ENCODE measurements at regions not wholly inside any gene's neighbourhood (a gene's known extent, or its start where the extent isn't known, plus 50 kb on each side); places are given as distances from the start of the nearest gene placed in this dataset.

DNA sequence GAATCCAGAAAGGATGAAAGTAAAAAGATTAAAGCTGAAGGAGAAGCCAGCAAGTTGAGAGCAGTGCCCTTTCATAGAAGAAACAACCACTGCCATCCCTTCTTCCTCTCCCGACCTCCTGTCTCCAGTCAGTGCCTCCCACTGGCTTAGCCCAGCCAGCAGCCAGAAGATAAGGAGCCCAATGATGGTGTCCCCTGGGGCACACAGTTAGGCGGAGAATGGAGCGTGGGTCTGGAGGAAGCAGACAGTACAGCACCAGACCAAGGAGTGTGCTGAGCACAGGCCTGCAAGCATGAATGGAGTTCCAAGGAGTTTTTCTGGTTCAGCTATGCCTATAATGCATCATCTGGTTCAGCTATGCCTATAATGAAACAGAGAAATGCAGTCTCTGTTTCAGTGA is 54.3 kb upstream of the TNRC6B start:
- Histone ChIP-seq H3K9ac (ENCODE audit: low read length) (no peak overlapping the region), H3K9me2 (ENCODE audit: insufficient read depth, low read length) (no peaks in the 10 kb centered on the region), H3K4me2 (ENCODE audit: low read length) (no peak overlapping the region), H3K4me3 (ENCODE audit: low read length) (no peak overlapping the region), H3F3A (ENCODE audit: insufficient read depth, low read length, poor library complexity, severe bottlenecking) (no peaks in the 10 kb centered on the region), H3K79me2 (replicated peaks; ENCODE audit: insufficient read depth, low read length) (no peaks in the 10 kb centered on the region), H4K20me1 (ENCODE audit: insufficient read depth) (no peaks in the 10 kb centered on the region), H3K36me3 (ENCODE audit: insufficient read depth, low read length) (no peaks in the 10 kb centered on the region), H3K27ac (ENCODE audit: low read length) (no peak overlapping the region), H3K9me3 (ENCODE audit: low read length) (no peaks in the 10 kb centered on the region), H3K27me3 (ENCODE audit: insufficient read depth, low read depth, low read length) (no peaks in the 10 kb centered on the region), H2AFZ (ENCODE audit: low read depth, low read length) (no peak overlapping the region)
- no peak for TF ChIP-seq EP300 (conservative IDR thresholded peaks at IDR 0.05; ENCODE audit: poor library complexity, severe bottlenecking)
- TF ChIP-seq, protein P1, sequence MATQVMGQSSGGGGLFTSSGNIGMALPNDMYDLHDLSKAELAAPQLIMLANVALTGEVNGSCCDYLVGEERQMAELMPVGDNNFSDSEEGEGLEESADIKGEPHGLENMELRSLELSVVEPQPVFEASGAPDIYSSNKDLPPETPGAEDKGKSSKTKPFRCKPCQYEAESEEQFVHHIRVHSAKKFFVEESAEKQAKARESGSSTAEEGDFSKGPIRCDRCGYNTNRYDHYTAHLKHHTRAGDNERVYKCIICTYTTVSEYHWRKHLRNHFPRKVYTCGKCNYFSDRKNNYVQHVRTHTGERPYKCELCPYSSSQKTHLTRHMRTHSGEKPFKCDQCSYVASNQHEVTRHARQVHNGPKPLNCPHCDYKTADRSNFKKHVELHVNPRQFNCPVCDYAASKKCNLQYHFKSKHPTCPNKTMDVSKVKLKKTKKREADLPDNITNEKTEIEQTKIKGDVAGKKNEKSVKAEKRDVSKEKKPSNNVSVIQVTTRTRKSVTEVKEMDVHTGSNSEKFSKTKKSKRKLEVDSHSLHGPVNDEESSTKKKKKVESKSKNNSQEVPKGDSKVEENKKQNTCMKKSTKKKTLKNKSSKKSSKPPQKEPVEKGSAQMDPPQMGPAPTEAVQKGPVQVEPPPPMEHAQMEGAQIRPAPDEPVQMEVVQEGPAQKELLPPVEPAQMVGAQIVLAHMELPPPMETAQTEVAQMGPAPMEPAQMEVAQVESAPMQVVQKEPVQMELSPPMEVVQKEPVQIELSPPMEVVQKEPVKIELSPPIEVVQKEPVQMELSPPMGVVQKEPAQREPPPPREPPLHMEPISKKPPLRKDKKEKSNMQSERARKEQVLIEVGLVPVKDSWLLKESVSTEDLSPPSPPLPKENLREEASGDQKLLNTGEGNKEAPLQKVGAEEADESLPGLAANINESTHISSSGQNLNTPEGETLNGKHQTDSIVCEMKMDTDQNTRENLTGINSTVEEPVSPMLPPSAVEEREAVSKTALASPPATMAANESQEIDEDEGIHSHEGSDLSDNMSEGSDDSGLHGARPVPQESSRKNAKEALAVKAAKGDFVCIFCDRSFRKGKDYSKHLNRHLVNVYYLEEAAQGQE (IDR thresholded peaks at IDR 0.05; ENCODE audit: borderline replicate concordance) = no peak
- TF ChIP-seq POLR2AphosphoS5 (IDR thresholded peaks at IDR 0.05) = no peak
- TF ChIP-seq MXI1 (conservative IDR thresholded peaks at IDR 0.05; ENCODE audit: poor library complexity, severe bottlenecking) = no peak
- no peak for TF ChIP-seq TAF1 (IDR thresholded peaks at IDR 0.05; ENCODE audit: low read depth)
- TF ChIP-seq, protein P2, sequence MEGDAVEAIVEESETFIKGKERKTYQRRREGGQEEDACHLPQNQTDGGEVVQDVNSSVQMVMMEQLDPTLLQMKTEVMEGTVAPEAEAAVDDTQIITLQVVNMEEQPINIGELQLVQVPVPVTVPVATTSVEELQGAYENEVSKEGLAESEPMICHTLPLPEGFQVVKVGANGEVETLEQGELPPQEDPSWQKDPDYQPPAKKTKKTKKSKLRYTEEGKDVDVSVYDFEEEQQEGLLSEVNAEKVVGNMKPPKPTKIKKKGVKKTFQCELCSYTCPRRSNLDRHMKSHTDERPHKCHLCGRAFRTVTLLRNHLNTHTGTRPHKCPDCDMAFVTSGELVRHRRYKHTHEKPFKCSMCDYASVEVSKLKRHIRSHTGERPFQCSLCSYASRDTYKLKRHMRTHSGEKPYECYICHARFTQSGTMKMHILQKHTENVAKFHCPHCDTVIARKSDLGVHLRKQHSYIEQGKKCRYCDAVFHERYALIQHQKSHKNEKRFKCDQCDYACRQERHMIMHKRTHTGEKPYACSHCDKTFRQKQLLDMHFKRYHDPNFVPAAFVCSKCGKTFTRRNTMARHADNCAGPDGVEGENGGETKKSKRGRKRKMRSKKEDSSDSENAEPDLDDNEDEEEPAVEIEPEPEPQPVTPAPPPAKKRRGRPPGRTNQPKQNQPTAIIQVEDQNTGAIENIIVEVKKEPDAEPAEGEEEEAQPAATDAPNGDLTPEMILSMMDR (IDR thresholded peaks at IDR 0.05; ENCODE audit: poor library complexity, severe bottlenecking) = no peak
- no peak for TF ChIP-seq RAD21 (conservative IDR thresholded peaks at IDR 0.05)

Measured in neural cell (in vitro differentiated cells).